NT2/D1 (cell line): ENCODE measurements at regions not wholly inside any gene's neighbourhood (a gene's known extent, or its start where the extent isn't known, plus 50 kb on each side); places are given as distances from the start of the nearest gene placed in this dataset.

Experiments
- SUZ12 ChIP-seq: IDR thresholded peaks from 2 replicates; pipeline ENCODE4 v1.6.1; 2011; ENCODE audit not compliant: insufficient read length, insufficient read depth; ENCODE audit errors: extremely low read depth
- YY1 ChIP-seq: IDR thresholded peaks from 2 replicates; pipeline ENCODE4 v1.6.1; 2011; ENCODE audit not compliant: insufficient read length, insufficient read depth
- ZNF274 ChIP-seq: IDR thresholded peaks from 2 replicates; pipeline ENCODE4 v1.6.1; 2011; ENCODE audit warnings: mild to moderate bottlenecking, low read depth, low read length

GRCh38 chr2:129723277-129724020 lies 256.0 kb upstream of the RAB6C start:
- TF ChIP-seq ZNF274 = no peak
- TF ChIP-seq YY1 = no peak
- no peak for TF ChIP-seq SUZ12
